ENCODE measurements at regions not wholly inside any gene's neighbourhood (a gene's known extent, or its start where the extent isn't known, plus 50 kb on each side); places are given as distances from the start of the nearest gene placed in this dataset.

DNA sequence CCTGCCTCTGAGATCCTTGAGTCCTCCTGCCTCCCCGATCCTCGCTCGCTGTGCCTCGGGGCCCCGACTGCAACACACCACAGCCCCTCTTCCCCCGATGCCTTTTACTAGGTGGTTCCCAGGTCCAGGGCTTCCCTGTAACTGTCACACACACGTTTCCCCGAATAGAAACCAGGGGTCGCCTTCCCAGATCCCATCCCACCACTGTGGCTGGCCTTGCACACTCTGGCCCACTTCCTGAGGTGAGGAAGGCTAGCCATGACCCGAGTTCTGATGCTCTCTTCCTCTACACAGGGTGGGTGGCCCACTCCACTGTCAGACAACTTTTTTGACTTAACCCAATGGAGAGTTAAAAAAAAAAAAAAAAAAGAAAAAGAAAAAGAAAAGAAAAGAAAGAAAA, 139.6 kb upstream of the ASB18 start:
- TF ChIP-seq POLR2A (IDR thresholded peaks at IDR 0.05): no peak
- TF ChIP-seq, protein P1, sequence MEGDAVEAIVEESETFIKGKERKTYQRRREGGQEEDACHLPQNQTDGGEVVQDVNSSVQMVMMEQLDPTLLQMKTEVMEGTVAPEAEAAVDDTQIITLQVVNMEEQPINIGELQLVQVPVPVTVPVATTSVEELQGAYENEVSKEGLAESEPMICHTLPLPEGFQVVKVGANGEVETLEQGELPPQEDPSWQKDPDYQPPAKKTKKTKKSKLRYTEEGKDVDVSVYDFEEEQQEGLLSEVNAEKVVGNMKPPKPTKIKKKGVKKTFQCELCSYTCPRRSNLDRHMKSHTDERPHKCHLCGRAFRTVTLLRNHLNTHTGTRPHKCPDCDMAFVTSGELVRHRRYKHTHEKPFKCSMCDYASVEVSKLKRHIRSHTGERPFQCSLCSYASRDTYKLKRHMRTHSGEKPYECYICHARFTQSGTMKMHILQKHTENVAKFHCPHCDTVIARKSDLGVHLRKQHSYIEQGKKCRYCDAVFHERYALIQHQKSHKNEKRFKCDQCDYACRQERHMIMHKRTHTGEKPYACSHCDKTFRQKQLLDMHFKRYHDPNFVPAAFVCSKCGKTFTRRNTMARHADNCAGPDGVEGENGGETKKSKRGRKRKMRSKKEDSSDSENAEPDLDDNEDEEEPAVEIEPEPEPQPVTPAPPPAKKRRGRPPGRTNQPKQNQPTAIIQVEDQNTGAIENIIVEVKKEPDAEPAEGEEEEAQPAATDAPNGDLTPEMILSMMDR (IDR thresholded peaks at IDR 0.05): no peak
